Heart left ventricle (tissue), 16 donors: ENCODE measurements at regions not wholly inside any gene's neighbourhood (a gene's known extent, or its start where the extent isn't known, plus 50 kb on each side); places are given as distances from the start of the nearest gene placed in this dataset.

ENCODE experiments used
- ATAC-seq, 4 donors: fragments of 200-7000 bp; cut with Tn5 transposase; one replicate each; pipeline ENCODE4 v1.9.1; 2020 to 2022; ENCODE audit warnings: moderate library complexity in 4 of 4, mild to moderate bottlenecking in 3 of 4, moderate number of reproducible peaks in 1 of 4
- DNase-seq, 5 donors: peaks; one replicate each; pipeline ENCODE4 v3.0.0-alpha.2; 2020
- H3K27ac ChIP-seq, 12 donors: fragments of 200-600 bp; sonication (generic) in 4 of 12; one replicate each; pipeline versions ENCODE4 v1.5.0 to v1.8.0; 2016 to 2022; ENCODE audit warnings: mild to moderate bottlenecking in 2 of 12
- H3K27me3 ChIP-seq, 9 donors: fragments of 200-600 bp; sonication (generic) in 2 of 9; one replicate each; pipeline versions ENCODE4 v1.5.1 to v1.8.0; 2016 to 2022; ENCODE audit warnings: mild to moderate bottlenecking in 3 of 9
- H3K36me3 ChIP-seq, 9 donors: fragments of 200-600 bp; sonication (generic) in 2 of 9; one replicate each; pipeline versions ENCODE4 v1.5.0 to v1.8.0; 2018 to 2022; ENCODE audit warnings: mild to moderate bottlenecking in 2 of 9
- H3K4me1 ChIP-seq, 12 donors: fragments of 200-600 bp; sonication (generic) in 4 of 12; one replicate each; pipeline versions ENCODE4 v1.5.0 to v1.8.0; 2016 to 2022; ENCODE audit warnings: mild to moderate bottlenecking in 3 of 12
- H3K4me3 ChIP-seq, 12 donors: fragments of 200-600 bp; sonication (generic) in 4 of 12; one replicate each; pipeline versions ENCODE4 v1.5.0 to v1.8.0; 2017 to 2022; ENCODE audit warnings: mild to moderate bottlenecking in 9 of 12, moderate library complexity in 4 of 12
- H3K9me3 ChIP-seq, 12 donors: fragments of 200-600 bp; sonication (generic) in 4 of 12; one replicate each; pipeline versions ENCODE4 v1.5.0 to v1.8.0; 2016 to 2022; ENCODE audit warnings: mild to moderate bottlenecking in 1 of 12
- CTCF ChIP-seq, 12 donors: fragments of 200-600 bp; sonication (generic) in 4 of 12; IDR thresholded peaks; one replicate each; pipeline versions ENCODE4 v1.5.0 to v1.8.0; 2018 to 2022; ENCODE audit warnings: antibody characterized with exemption in 12 of 12, mild to moderate bottlenecking in 5 of 12
- POLR2A ChIP-seq, 2 donors: fragments of 450-650 bp; IDR thresholded peaks; one replicate each; pipeline ENCODE4 v1.6.1; 2017; ENCODE audit warnings: antibody characterized with exemption in 2 of 2, mild to moderate bottlenecking in 2 of 2, moderate library complexity in 2 of 2
- WGBS, 4 donors: extraction: QIAGEN DNeasy Blood & Tissue Kit in 2 of 4; methylation state at CpG; one replicate each; pipeline versions ENCODE4 v1.1.5 to v1.1.7; 2013 to 2018; 5-methylcytosine and 5-hydroxymethylcytosine counted together
- intact Hi-C, 10 donors: fragments of 100-400 bp; cut with DNase I; formaldehyde crosslinking; loops; one replicate each; pipeline versions ENCODE4 v1.11.1 to v1.14.2; 2022
- donor health status: ischemic (EF 13 %, LVEDD 7.1; RV severe dilation, severe dysfunction).
- donor health status: healthy with polysubstance abuse.
- donor health status: DM: no; HTN: yes; CAD: no.
- donor health status: DM: no; HTN: no; CAD: no.
- donor health status: ischemic (EF 25% LVEDD 6.9; RV normal size, moderate dysfunction).
- donor health status: ischemic (EF 25% LVEDD 5.7; RV mildly dilated, moderate dysfunction).
- donor health status: healthy.
- donor health status: DM: yes; HTN: yes; CAD: no.
- donor health status: ischemic (EF 35%, LVEDD 5.7; RV mildly dilated, moderate dysfunction).
- donor health status: nonischemic (EF 11% LVEDD 7.7; RV severe dilation, severe dysfunction).
- donor health status: DM: yes; HTN: yes; CAD: no.
- donor health status: PGD.
- donor health status: ischemic (EF 29% LVEDD 5.4; RV normal size, mild dysfunction).
- donor health status: nonischemic (EF 23%, LVEDD 6.1; RV moderate dilation, normal function).

- intact Hi-C loops, result no loop called here
- 45 to 60% (median 53%) methylated on average over 7 of the region's 7 CpGs for WGBS, 4 donors
- TF ChIP-seq CTCF (IDR thresholded peaks at IDR 0.05), result no peak
- no peak for TF ChIP-seq POLR2A (IDR thresholded peaks at IDR 0.05)
- Histone ChIP-seq H3K9me3 (no peaks in the 10 kb centered on the region), H3K36me3 (no peaks in the 10 kb centered on the region), H3K4me3 (peak overlapping the region in 3 of 12 donors; percentile 1 to 24 (median 4)), H3K4me1 (peaks cover 0 to 23% (median 15%) of the 10 kb centered on the region in 12 donors), H3K27me3 (no peaks in the 10 kb centered on the region), H3K27ac (peak overlapping the region in 6 of 12 donors; percentile 19 to 64 (median 46))
- no peak for DNase-seq
- peak in 1 of 4 donors; percentile 36 for ATAC-seq
These were observed 106.8 kb upstream of the RFLNA start for GRCh38 chr12:124188084-124188483.

GRCh38 chr12:124188561-124189405, 106.1 kb upstream of the RFLNA start:
- intact Hi-C loops, result no loop called here
- Histone ChIP-seq H3K9me3 (peaks cover 0 to 3% (median 0%) of the 10 kb centered on the region in 12 donors), H3K4me3 (peak overlapping the region in 2 of 12 donors; percentile 1 to 24), H3K4me1 (peaks cover 0 to 23% (median 15%) of the 10 kb centered on the region in 12 donors), H3K27ac (peak overlapping the region in 5 of 12 donors; percentile 19 to 64 (median 59)), H3K36me3 (no peaks in the 10 kb centered on the region), H3K27me3 (no peaks in the 10 kb centered on the region)
- peak in 2 of 5 donors; percentile 41 for DNase-seq
- TF ChIP-seq POLR2A (IDR thresholded peaks at IDR 0.05), result no peak
- peak in 2 of 12 donors; percentile 4 to 6 for TF ChIP-seq CTCF (IDR thresholded peaks at IDR 0.05)
- peak in 2 of 4 donors; percentile 71 to 78 for ATAC-seq
- WGBS, 4 donors, result 49 to 62% (median 54%) methylated on average over 15 of the region's 15 CpGs

DNA sequence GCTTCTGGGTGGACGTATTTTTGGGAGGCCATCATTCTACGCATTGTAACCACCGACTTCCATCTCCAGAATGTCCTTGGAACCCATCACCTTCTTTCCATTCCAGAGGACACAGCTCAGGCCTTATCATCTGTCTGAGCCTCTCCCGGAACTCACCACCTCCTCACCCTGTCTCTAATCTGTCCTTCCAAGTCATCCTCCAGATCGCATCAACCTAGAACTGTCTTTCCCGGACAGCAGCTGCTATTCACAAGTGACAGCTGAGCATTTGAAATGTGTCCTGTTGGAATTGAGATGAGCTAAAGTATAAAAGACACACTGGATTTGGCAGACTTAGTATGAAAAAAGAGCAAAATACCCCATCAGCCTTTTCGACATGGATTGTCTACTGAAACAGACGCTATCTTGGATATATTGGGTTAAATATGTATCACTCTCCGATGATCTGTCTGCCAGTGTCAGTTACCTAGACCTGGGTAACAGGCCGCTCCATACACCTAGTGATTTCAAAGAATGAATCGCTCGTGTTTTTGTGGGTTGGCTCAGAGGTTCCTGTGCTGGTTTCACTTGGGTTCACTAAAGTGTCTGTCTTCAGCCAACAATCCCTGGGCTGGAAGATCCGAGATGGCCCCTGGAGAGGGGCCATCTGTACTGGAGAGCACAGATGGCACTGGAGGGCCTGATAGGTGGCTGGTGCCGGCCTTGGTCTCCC, 104.4 kb upstream of the RFLNA start:
- TF ChIP-seq CTCF (IDR thresholded peaks at IDR 0.05) (no peak), POLR2A (IDR thresholded peaks at IDR 0.05) (no peak)
- ATAC-seq (no peak), DNase-seq (no peak)
- Histone ChIP-seq H3K4me3 (no peak overlapping the region), H3K9me3 (peaks cover 0 to 4% (median 0%) of the 10 kb centered on the region in 12 donors), H3K36me3 (no peaks in the 10 kb centered on the region), H3K27me3 (no peaks in the 10 kb centered on the region), H3K4me1 (peaks cover 0 to 23% (median 15%) of the 10 kb centered on the region in 12 donors), H3K27ac (no peak overlapping the region)
- intact Hi-C loops, result no loop called here
- WGBS, 4 donors, result 88 to 93% (median 90%) methylated on average over 14 of the region's 14 CpGs

GRCh38 chr12:124191024-124191359, 103.9 kb upstream of the RFLNA start:
- intact Hi-C loops, result no loop called here
- ATAC-seq (no peak), DNase-seq (no peak)
- peaks cover 0 to 5% (median 0%) of the 10 kb centered on the region in 12 donors for H3K9me3 ChIP-seq
- H3K27me3 ChIP-seq, result no peaks in the 10 kb centered on the region
- H3K4me1 ChIP-seq, result peaks cover 0 to 23% (median 15%) of the 10 kb centered on the region in 12 donors
- 64 to 86% (median 76%) methylated on average over 2 to 3 of the region's 3 CpGs for WGBS, 4 donors
- H3K27ac ChIP-seq, result no peak overlapping the region
- H3K4me3 ChIP-seq, result no peak overlapping the region
- TF ChIP-seq CTCF (IDR thresholded peaks at IDR 0.05), result no peak
- no peak for TF ChIP-seq POLR2A (IDR thresholded peaks at IDR 0.05)
- no peaks in the 10 kb centered on the region for H3K36me3 ChIP-seq
